CD4-positive, alpha-beta T cell (primary cell): ENCODE measurements at regions not wholly inside any gene's neighbourhood (a gene's known extent, or its start where the extent isn't known, plus 50 kb on each side); places are given as distances from the start of the nearest gene placed in this dataset.

Experiments
- ATAC-seq: fragments of 200-7000 bp; cut with Tn5 transposase; one replicate; pipeline ENCODE4 v1.10.0; 2022; ENCODE audit warnings: mild to moderate bottlenecking; ENCODE audit not compliant: poor library complexity
- CTCF ChIA-PET: fragments of 350-600 bp; sonication (Branson Sonifier 250); formaldehyde crosslinking; loops from one replicate; lab custom pipeline; 2021; ENCODE audit warnings: antibody characterized with exemption, inconsistent platforms; lab: Charles Lee
- POLR2A ChIA-PET: fragments of 350-600 bp; sonication (Branson Sonifier 250); formaldehyde crosslinking; loops from one replicate; lab custom pipeline; 2021; ENCODE audit warnings: antibody characterized with exemption, inconsistent platforms; lab: Charles Lee
- DNase-seq, 14 experiments: peaks; one replicate each; pipeline ENCODE4 v3.0.0-alpha.2; 2013 to 2020; ENCODE audit warnings: mixed read lengths in 2 of 14
- H3K27ac ChIP-seq, 2 donors: one replicate each; pipeline versions ENCODE4 v1.5.1 to v1.7.0; 2013; ENCODE audit warnings: low read length in 2 of 2, low read depth in 1 of 2, mild to moderate bottlenecking in 1 of 2
- H3K27me3 ChIP-seq, 2 experiments: 1 replicate in 1 of 2; 2 replicates in 1 of 2; pipeline versions ENCODE4 v1.6.1 to v1.7.0; 2013; ENCODE audit warnings: low read length in 2 of 2, control low read depth in 1 of 2, mild to moderate bottlenecking in 1 of 2, moderate library complexity in 1 of 2; ENCODE audit not compliant: insufficient read depth in 2 of 2, control insufficient read depth in 1 of 2
- H3K36me3 ChIP-seq: one replicate; pipeline ENCODE4 v1.6.1; 2013; ENCODE audit warnings: low read length, control low read depth; ENCODE audit not compliant: insufficient read depth
- H3K4me1 ChIP-seq: one replicate; pipeline ENCODE4 v1.6.1; 2013; ENCODE audit warnings: low read length, control low read depth; ENCODE audit not compliant: insufficient read depth
- H3K4me3 ChIP-seq: one replicate; pipeline ENCODE4 v1.5.1; 2013; ENCODE audit warnings: mild to moderate bottlenecking, low read length, moderate library complexity
- H3K9me3 ChIP-seq, 2 experiments: 1 replicate in 1 of 2; 2 replicates in 1 of 2; pipeline versions ENCODE4 v1.6.1 to v1.7.0; 2013; ENCODE audit warnings: low read length in 2 of 2, mild to moderate bottlenecking in 2 of 2, control low read depth in 1 of 2, moderate library complexity in 1 of 2; ENCODE audit not compliant: control insufficient read depth in 1 of 2, insufficient read depth in 1 of 2
- H3K27ac Mint-ChIP-seq: one replicate; pipeline ENCODE4 v1.8.0; 2020; ENCODE audit warnings: mixed read lengths
- H3K27me3 Mint-ChIP-seq: one replicate; pipeline ENCODE4 v1.8.0; 2021; ENCODE audit warnings: mixed read lengths
- H3K36me3 Mint-ChIP-seq: one replicate; pipeline ENCODE4 v1.8.0; 2021; ENCODE audit warnings: low read depth, mixed read lengths
- H3K4me1 Mint-ChIP-seq: one replicate; pipeline ENCODE4 v1.8.0; 2021; ENCODE audit warnings: low read depth, mixed read lengths
- H3K4me3 Mint-ChIP-seq: one replicate; pipeline ENCODE4 v1.8.0; 2020; ENCODE audit warnings: mild to moderate bottlenecking, mixed read lengths
- H3K9me3 Mint-ChIP-seq: one replicate; pipeline ENCODE4 v1.8.0; 2020; ENCODE audit warnings: mixed read lengths
- CTCF ChIP-seq: fragments of 200-600 bp; IDR thresholded peaks from one replicate; pipeline ENCODE4 v1.8.0; 2022; ENCODE audit warnings: antibody characterized with exemption, mild to moderate bottlenecking
- intact Hi-C, 2 experiments: fragments of 100-400 bp; cut with DNase I in 1 of 2; cut with micrococcal nuclease in 1 of 2; formaldehyde crosslinking; loops; one replicate each; pipeline versions ENCODE4 v1.15.1 to v1.9.0; 2023 to 2025; cut with DNase I, micrococcal nuclease

- H3K27ac ChIP-seq, result no peak overlapping the region
- TF ChIP-seq CTCF, result no peak
- H3K4me1 ChIP-seq, result no peaks in the 10 kb centered on the region
- H3K36me3 ChIP-seq, result no peaks in the 10 kb centered on the region
- Mint-ChIP-seq H3K9me3 (no peaks in the 10 kb centered on the region), H3K27me3 (no peaks in the 10 kb centered on the region), H3K36me3 (no peaks in the 10 kb centered on the region), H3K4me1 (no peaks in the 10 kb centered on the region), H3K4me3 (no peak overlapping the region), H3K27ac (no peak overlapping the region)
- ATAC-seq, result no peak
- ChIA-PET POLR2A (no interaction called here), CTCF (no interaction called here)
- H3K4me3 ChIP-seq, result no peak overlapping the region
- no peaks in the 10 kb centered on the region for H3K27me3 ChIP-seq
- peaks cover 0 to 4% of the 10 kb centered on the region in 2 experiments for H3K9me3 ChIP-seq
- intact Hi-C loops, result no loop called here
- DNase-seq, result no peak
These were observed 359.4 kb upstream of the ARRDC3 start for GRCh38 chr5:91742550-91742949.

GRCh38 chr5:91741764-91742505 lies 358.8 kb upstream of the ARRDC3 start:
- intact Hi-C loops, result no loop called here
- Histone ChIP-seq H3K27ac (no peak overlapping the region), H3K4me3 (no peak overlapping the region), H3K4me1 (no peaks in the 10 kb centered on the region), H3K27me3 (no peaks in the 10 kb centered on the region), H3K36me3 (no peaks in the 10 kb centered on the region), H3K9me3 (peaks cover 0 to 4% of the 10 kb centered on the region in 2 experiments)
- Mint-ChIP-seq H3K36me3 (no peaks in the 10 kb centered on the region), H3K4me1 (no peaks in the 10 kb centered on the region), H3K27ac (no peak overlapping the region), H3K9me3 (no peaks in the 10 kb centered on the region), H3K4me3 (no peak overlapping the region), H3K27me3 (no peaks in the 10 kb centered on the region)
- TF ChIP-seq CTCF, result no peak
- ATAC-seq (no peak), DNase-seq (no peak)
- ChIA-PET CTCF (no interaction called here), POLR2A (no interaction called here)

- H3K27ac ChIP-seq, result no peak overlapping the region
- Mint-ChIP-seq H3K27me3 (no peaks in the 10 kb centered on the region), H3K27ac (no peak overlapping the region), H3K36me3 (no peaks in the 10 kb centered on the region), H3K4me1 (no peaks in the 10 kb centered on the region), H3K4me3 (no peak overlapping the region), H3K9me3 (no peaks in the 10 kb centered on the region)
- ChIA-PET CTCF (no interaction called here), POLR2A (no interaction called here)
- H3K4me1 ChIP-seq, result no peaks in the 10 kb centered on the region
- DNase-seq (no peak), ATAC-seq (no peak)
- no peak overlapping the region for H3K4me3 ChIP-seq
- H3K9me3 ChIP-seq, result peaks cover 0 to 4% of the 10 kb centered on the region in 2 experiments
- no peaks in the 10 kb centered on the region for H3K36me3 ChIP-seq
- H3K27me3 ChIP-seq, result no peaks in the 10 kb centered on the region
- intact Hi-C loops, result no loop called here
- TF ChIP-seq CTCF, result no peak
These were observed 346.9 kb upstream of the ARRDC3 start for GRCh38 chr5:91730026-91730425.
